Neuronal stem cell (in vitro differentiated cells): ENCODE measurements at regions not wholly inside any gene's neighbourhood (a gene's known extent, or its start where the extent isn't known, plus 50 kb on each side); places are given as distances from the start of the nearest gene placed in this dataset.
A peak's percentile ranks its signal among the peaks of the same experiment; 100 is the strongest.

Experiments used
- DNase-seq: peaks from one replicate; pipeline ENCODE4 v3.0.0-alpha.2; 2013; ENCODE audit warnings: low spot score
- H2AFZ ChIP-seq: one replicate; pipeline ENCODE4 v1.6.1; 2013; ENCODE audit warnings: mild to moderate bottlenecking, low read length, inconsistent platforms
- H2AK5ac ChIP-seq: 2 replicates; pipeline ENCODE4 v1.6.1; 2013; ENCODE audit warnings: low read depth, mild to moderate bottlenecking, inconsistent platforms, low read length, moderate library complexity, mixed read lengths
- H2BK120ac ChIP-seq: 2 replicates; pipeline ENCODE4 v1.6.1; 2013; ENCODE audit warnings: low read depth, mild to moderate bottlenecking, inconsistent platforms, low read length, moderate library complexity, mixed read lengths
- H2BK12ac ChIP-seq: one replicate; pipeline ENCODE4 v1.6.1; 2013; ENCODE audit warnings: low read length, inconsistent platforms
- H2BK15ac ChIP-seq: 2 replicates; pipeline ENCODE4 v1.6.1; 2013; ENCODE audit warnings: mild to moderate bottlenecking, low read length, inconsistent platforms, mixed read lengths
- H2BK5ac ChIP-seq: one replicate; pipeline ENCODE4 v1.6.1; 2013; ENCODE audit warnings: inconsistent platforms, mild to moderate bottlenecking, low read length, moderate library complexity
- H3K14ac ChIP-seq: one replicate; pipeline ENCODE4 v1.6.1; 2013; ENCODE audit warnings: low read length, inconsistent platforms
- H3K18ac ChIP-seq: 2 replicates; pipeline ENCODE4 v1.6.1; 2013; ENCODE audit warnings: low read length, inconsistent platforms
- H3K23ac ChIP-seq: 2 replicates; pipeline ENCODE4 v1.6.1; 2013; ENCODE audit warnings: low read depth, mild to moderate bottlenecking, mixed read lengths, low read length, inconsistent platforms; ENCODE audit not compliant: poor library complexity
- H3K27ac ChIP-seq: replicated peaks from 3 replicates; pipeline ENCODE4 v1.5.1; 2013; ENCODE audit warnings: low read length, inconsistent platforms
- H3K27me3 ChIP-seq, 3 experiments: 2 replicates each; pipeline ENCODE4 v1.6.1; 2013; ENCODE audit warnings: low read length in 3 of 3, mild to moderate bottlenecking in 2 of 3, inconsistent platforms in 1 of 3, low read depth in 1 of 3, mixed read lengths in 1 of 3, moderate library complexity in 1 of 3; ENCODE audit not compliant: control insufficient read depth in 3 of 3, insufficient read depth in 3 of 3
- H3K36me3 ChIP-seq, 2 donors: replicated peaks in 1 of 2; 2 replicates each; pipeline ENCODE4 v1.6.1; 2013; ENCODE audit warnings: low read length in 2 of 2; ENCODE audit not compliant: control insufficient read depth in 2 of 2, insufficient read depth in 2 of 2
- H3K4ac ChIP-seq: 2 replicates; pipeline ENCODE4 v1.6.1; 2013; ENCODE audit warnings: inconsistent platforms, mild to moderate bottlenecking, low read length, moderate library complexity
- H3K4me1 ChIP-seq, 2 donors: 1 replicate in 1 of 2; 2 replicates in 1 of 2; pipeline ENCODE4 v1.6.1; 2013; ENCODE audit warnings: low read length in 2 of 2, low read depth in 1 of 2; ENCODE audit not compliant: control insufficient read depth in 2 of 2, insufficient read depth in 1 of 2
- H3K4me2 ChIP-seq: one replicate; pipeline ENCODE4 v1.6.1; 2013; ENCODE audit warnings: mild to moderate bottlenecking, low read length, inconsistent platforms; ENCODE audit not compliant: insufficient read depth, poor library complexity, severe bottlenecking
- H3K4me3 ChIP-seq, 2 donors: 2 replicates each; pipeline ENCODE4 v1.5.1; 2013; ENCODE audit warnings: low read length in 2 of 2, mild to moderate bottlenecking in 2 of 2, inconsistent platforms in 1 of 2, moderate library complexity in 1 of 2
- H3K79me1 ChIP-seq: one replicate; pipeline ENCODE4 v1.6.1; 2013; ENCODE audit warnings: low read depth, mild to moderate bottlenecking, inconsistent platforms, low read length, moderate library complexity
- H3K9ac ChIP-seq: one replicate; pipeline ENCODE4 v1.6.1; 2013; ENCODE audit warnings: mild to moderate bottlenecking, low read depth, low read length, inconsistent platforms; ENCODE audit not compliant: poor library complexity
- H3K9me3 ChIP-seq, 2 donors: replicated peaks in 1 of 2; 2 replicates each; pipeline versions ENCODE3 to v1.6.1; 2013; ENCODE audit warnings: low read length in 2 of 2, mild to moderate bottlenecking in 2 of 2, inconsistent platforms in 1 of 2, low read depth in 1 of 2, mixed read lengths in 1 of 2, moderate library complexity in 1 of 2; ENCODE audit not compliant: control insufficient read depth in 2 of 2, insufficient read depth in 1 of 2
- H4K8ac ChIP-seq: one replicate; pipeline ENCODE4 v1.6.1; 2013; ENCODE audit warnings: low read depth, mild to moderate bottlenecking, inconsistent platforms, low read length, moderate library complexity
- H4K91ac ChIP-seq: one replicate; pipeline ENCODE4 v1.6.1; 2013; ENCODE audit warnings: low read length, low read depth, mild to moderate bottlenecking, inconsistent platforms; ENCODE audit not compliant: poor library complexity
- WGBS, 2 donors: extraction: QIAGEN DNeasy Blood & Tissue Kit; methylation state at CpG; one replicate each; pipeline ENCODE4 v1.1.7; 2013; ENCODE audit warnings: missing lambda C conversion rate in 2 of 2, mixed read lengths in 1 of 2; ENCODE audit not compliant: insufficient read length in 2 of 2, insufficient replicate concordance in 1 of 2; ENCODE audit errors: extremely low coverage in 2 of 2; 5-methylcytosine and 5-hydroxymethylcytosine counted together

- Histone ChIP-seq H4K8ac (no peak overlapping the region), H4K91ac (no peak overlapping the region), H3K9me3 (no peaks in the 10 kb centered on the region), H3K23ac (no peak overlapping the region), H2AFZ (peak overlapping the region; percentile 14), H3K27ac (no peak overlapping the region), H2AK5ac (no peak overlapping the region), H3K36me3 (no peaks in the 10 kb centered on the region), H2BK5ac (no peak overlapping the region), H3K18ac (no peak overlapping the region), H2BK12ac (no peak overlapping the region), H3K79me1 (no peaks in the 10 kb centered on the region), H3K9ac (no peak overlapping the region), H2BK15ac (no peak overlapping the region), H2BK120ac (no peak overlapping the region), H3K4me3 (no peak overlapping the region), H3K4me1 (peaks cover 5 to 8% of the 10 kb centered on the region in 2 donors), H3K27me3 (no peaks in the 10 kb centered on the region), H3K14ac (no peak overlapping the region), H3K4me2 (no peak overlapping the region), H3K4ac (no peak overlapping the region)
- no peak for DNase-seq
- no CpG with 5 or more reads among the region's 5 CpGs for WGBS, 2 donors
These were observed 336.1 kb downstream of the CDC5L start for GRCh38 chr6:44723439-44724197.

GRCh38 chr6:44725070-44725469, 337.6 kb downstream of the CDC5L start:
- Histone ChIP-seq H3K23ac (no peak overlapping the region), H3K27me3 (no peaks in the 10 kb centered on the region), H3K4me3 (no peak overlapping the region), H3K79me1 (no peaks in the 10 kb centered on the region), H3K9ac (no peak overlapping the region), H2BK12ac (no peak overlapping the region), H3K4me1 (peaks cover 5 to 8% of the 10 kb centered on the region in 2 donors), H2BK120ac (no peak overlapping the region), H4K91ac (no peak overlapping the region), H3K14ac (no peak overlapping the region), H3K36me3 (no peaks in the 10 kb centered on the region), H3K27ac (no peak overlapping the region), H4K8ac (no peak overlapping the region), H2BK15ac (no peak overlapping the region), H3K9me3 (no peaks in the 10 kb centered on the region), H2BK5ac (no peak overlapping the region), H3K18ac (no peak overlapping the region), H2AFZ (no peak overlapping the region), H2AK5ac (no peak overlapping the region), H3K4ac (no peak overlapping the region), H3K4me2 (no peak overlapping the region)
- DNase-seq, result no peak
- no CpG with 5 or more reads among the region's 4 CpGs for WGBS, 2 donors

GRCh38 chr6:44727651-44728630, 340.4 kb downstream of the CDC5L start:
- no peaks in the 10 kb centered on the region for H3K27me3 ChIP-seq
- H4K8ac ChIP-seq, result peak overlapping the region; percentile 43
- H3K18ac ChIP-seq, result peak overlapping the region; percentile 58
- no CpG with 5 or more reads among the region's 44 CpGs for WGBS, 2 donors
- no peak overlapping the region for H3K4me3 ChIP-seq
- H3K4ac ChIP-seq, result no peak overlapping the region
- H3K79me1 ChIP-seq, result no peaks in the 10 kb centered on the region
- H3K36me3 ChIP-seq, result no peaks in the 10 kb centered on the region
- H2BK5ac ChIP-seq, result no peak overlapping the region
- peak overlapping the region; percentile 30 for H2BK12ac ChIP-seq
- DNase-seq, result no peak
- H3K9me3 ChIP-seq, result no peaks in the 10 kb centered on the region
- H3K14ac ChIP-seq, result peak overlapping the region; percentile 83
- no peak overlapping the region for H3K23ac ChIP-seq
- peak overlapping the region; percentile 20 for H2BK15ac ChIP-seq
- no peak overlapping the region for H2BK120ac ChIP-seq
- peak overlapping the region; percentile 14 for H2AFZ ChIP-seq
- peak overlapping the region; percentile 51 for H2AK5ac ChIP-seq
- no peak overlapping the region for H4K91ac ChIP-seq
- no peak overlapping the region for H3K4me2 ChIP-seq
- peaks cover 5 to 10% of the 10 kb centered on the region in 2 donors for H3K4me1 ChIP-seq
- H3K9ac ChIP-seq, result peak overlapping the region; percentile 51
- H3K27ac ChIP-seq, result no peak overlapping the region
